ENCODE measurements at regions not wholly inside any gene's neighbourhood (a gene's known extent, or its start where the extent isn't known, plus 50 kb on each side); places are given as distances from the start of the nearest gene placed in this dataset.

GRCh38 chr11:69976794-69977193, 101.3 kb upstream of the ANO1 start:
- DNase-seq, result no peak

GRCh38 chr11:69977951-69978350, 100.2 kb upstream of the ANO1 start:
- DNase-seq, result no peak

- DNase-seq, result no peak
These were observed 99.1 kb upstream of the ANO1 start for GRCh38 chr11:69978841-69979614.

GRCh38 chr11:69979632-69980031, 98.5 kb upstream of the ANO1 start:
- no peak for DNase-seq

- DNase-seq, result no peak
These were observed 96.9 kb upstream of the ANO1 start for GRCh38 chr11:69981119-69981784.

GRCh38 chr11:69982690-69983570, 95.2 kb upstream of the ANO1 start:
- DNase-seq, result no peak

GRCh38 chr11:69983571-69983877, 94.6 kb upstream of the ANO1 start:
- no peak for DNase-seq

- no peak for DNase-seq
These were observed 94.1 kb upstream of the ANO1 start for GRCh38 chr11:69983897-69984438.

GRCh38 chr11:69984457-69985261, 93.5 kb upstream of the ANO1 start:
- no peak for DNase-seq

- no peak for DNase-seq
These were observed 92.8 kb upstream of the ANO1 start for GRCh38 chr11:69985331-69985640.

- no peak for DNase-seq
These were observed 92.3 kb upstream of the ANO1 start for GRCh38 chr11:69985641-69986439.

- DNase-seq, result no peak
These were observed 91.7 kb upstream of the ANO1 start for GRCh38 chr11:69986440-69986787.

GRCh38 chr11:69986830-69987229, 91.3 kb upstream of the ANO1 start:
- no peak for DNase-seq

- no peak for DNase-seq
These were observed 86.1 kb upstream of the ANO1 start for GRCh38 chr11:69992026-69992425.

- no peak for DNase-seq
These were observed 85.0 kb upstream of the ANO1 start for GRCh38 chr11:69992943-69993694.

GRCh38 chr11:69994810-69995209, 83.3 kb upstream of the ANO1 start:
- DNase-seq, result no peak

GRCh38 chr11:69995697-69996096, 82.4 kb upstream of the ANO1 start:
- no peak for DNase-seq

GRCh38 chr11:69996451-69996850, 81.7 kb upstream of the ANO1 start:
- no peak for DNase-seq

GRCh38 chr11:69997352-69997751, 80.8 kb upstream of the ANO1 start:
- no peak for DNase-seq

GRCh38 chr11:69999721-70000120, 78.4 kb upstream of the ANO1 start:
- DNase-seq, result no peak

- DNase-seq, result no peak
These were observed 77.9 kb upstream of the ANO1 start for GRCh38 chr11:70000228-70000627.

Measured in NCI-H446 treated with DMSO at 0.1 percent for 48 hours (cell line).